ENCODE measurements at regions not wholly inside any gene's neighbourhood (a gene's known extent, or its start where the extent isn't known, plus 50 kb on each side); places are given as distances from the start of the nearest gene placed in this dataset.

DNA sequence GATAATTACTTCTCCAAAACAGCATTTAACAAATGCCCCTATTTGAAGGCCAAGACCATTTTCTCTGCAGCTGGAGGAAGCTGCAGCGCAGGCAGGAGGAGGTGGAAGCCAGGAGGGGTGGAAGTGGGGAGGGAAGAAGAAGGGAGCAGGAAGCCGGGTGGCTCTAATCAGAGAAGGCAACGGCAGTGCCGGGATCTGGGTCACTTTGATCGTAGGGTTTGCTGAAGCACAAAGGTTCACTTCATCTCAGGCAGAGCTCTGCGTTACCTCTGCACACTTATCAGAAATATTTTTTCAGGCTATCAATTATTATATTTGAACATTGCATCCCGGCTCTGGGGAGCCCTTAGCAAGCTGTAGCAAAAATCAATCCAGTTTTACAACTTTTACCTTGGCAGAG lies 315.8 kb upstream of the POU3F3 start:
- H3K27me3 ChIP-seq (ENCODE audit: control insufficient read depth in 2 of 2, insufficient read depth in 2 of 2, low read length in 2 of 2), result no peaks in the 10 kb centered on the region
- no peak for ATAC-seq
- CTCF ChIA-PET, result no interaction called here
- Mint-ChIP-seq H3K4me3 (no peak overlapping the region), H3K27me3 (peaks cover 0 to 15% (median 3%) of the 10 kb centered on the region in 5 donors), H3K9me3 (peaks cover 0 to 9% (median 0%) of the 10 kb centered on the region in 11 donors), H3K27ac (no peak overlapping the region), H3K4me1 (peaks cover 0 to 16% (median 5%) of the 10 kb centered on the region in 7 donors), H3K36me3 (no peaks in the 10 kb centered on the region)
- H3K4me3 ChIP-seq (ENCODE audit: low read length), result no peak overlapping the region
- no peaks in the 10 kb centered on the region for H3K4me1 ChIP-seq (ENCODE audit: control insufficient read depth in 2 of 2, insufficient read depth in 2 of 2, low read length in 2 of 2)
- no peaks in the 10 kb centered on the region for H3K36me3 ChIP-seq (ENCODE audit: control insufficient read depth in 2 of 3, insufficient read depth in 3 of 3, low read length in 3 of 3)
- H3K9me3 ChIP-seq (ENCODE audit: control insufficient read depth in 2 of 3, low read length in 3 of 3), result no peaks in the 10 kb centered on the region
- intact Hi-C loops (cut with micrococcal nuclease), result no loop called here
- DNase-seq, result no peak
- POLR2A ChIA-PET, result no interaction called here
- H3K27ac ChIP-seq (ENCODE audit: low read depth, low read length), result no peak overlapping the region

DNA sequence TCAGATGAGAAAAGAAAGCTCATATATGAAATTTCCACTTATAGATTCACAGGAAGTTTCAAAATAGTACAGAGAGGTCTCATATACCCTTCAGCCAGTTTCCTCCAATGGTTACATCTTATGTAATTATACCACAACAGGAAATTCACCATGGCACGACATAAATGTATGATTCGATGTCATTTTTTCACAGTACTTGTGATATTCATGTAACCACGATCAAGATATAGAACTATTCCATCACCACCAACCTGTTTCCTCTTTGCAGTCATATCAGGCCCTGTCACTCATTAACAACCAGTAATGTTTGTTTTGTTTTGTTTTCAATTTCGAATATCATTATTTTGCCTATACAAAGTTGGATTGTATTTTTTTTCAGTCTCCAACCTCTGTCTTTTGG lies 314.3 kb upstream of the POU3F3 start:
- ATAC-seq (peak; percentile 53), DNase-seq (peak in 1 of 9 donors; percentile 1)
- H3K27me3 ChIP-seq (ENCODE audit: control insufficient read depth in 2 of 2, insufficient read depth in 2 of 2, low read length in 2 of 2), result no peaks in the 10 kb centered on the region
- no peak overlapping the region for H3K27ac ChIP-seq (ENCODE audit: low read depth, low read length)
- H3K9me3 ChIP-seq (ENCODE audit: control insufficient read depth in 2 of 3, low read length in 3 of 3), result no peaks in the 10 kb centered on the region
- H3K36me3 Mint-ChIP-seq, result no peaks in the 10 kb centered on the region
- intact Hi-C loops (cut with micrococcal nuclease), result no loop called here
- H3K4me3 ChIP-seq (ENCODE audit: low read length), result no peak overlapping the region
- no peaks in the 10 kb centered on the region for H3K36me3 ChIP-seq (ENCODE audit: control insufficient read depth in 2 of 3, insufficient read depth in 3 of 3, low read length in 3 of 3)
- H3K4me1 ChIP-seq (ENCODE audit: control insufficient read depth in 2 of 2, insufficient read depth in 2 of 2, low read length in 2 of 2), result no peaks in the 10 kb centered on the region
- H3K27ac Mint-ChIP-seq, result peak overlapping the region in 1 of 9 donors; percentile 31
- H3K27me3 Mint-ChIP-seq, result peaks cover 0 to 20% (median 0%) of the 10 kb centered on the region in 5 donors
- peaks cover 0 to 16% (median 5%) of the 10 kb centered on the region in 7 donors for H3K4me1 Mint-ChIP-seq
- POLR2A ChIA-PET, result no interaction called here
- peaks cover 0 to 9% (median 0%) of the 10 kb centered on the region in 11 donors for H3K9me3 Mint-ChIP-seq
- CTCF ChIA-PET, result no interaction called here
- peak overlapping the region in 1 of 10 donors; percentile 24 for H3K4me3 Mint-ChIP-seq

DNA sequence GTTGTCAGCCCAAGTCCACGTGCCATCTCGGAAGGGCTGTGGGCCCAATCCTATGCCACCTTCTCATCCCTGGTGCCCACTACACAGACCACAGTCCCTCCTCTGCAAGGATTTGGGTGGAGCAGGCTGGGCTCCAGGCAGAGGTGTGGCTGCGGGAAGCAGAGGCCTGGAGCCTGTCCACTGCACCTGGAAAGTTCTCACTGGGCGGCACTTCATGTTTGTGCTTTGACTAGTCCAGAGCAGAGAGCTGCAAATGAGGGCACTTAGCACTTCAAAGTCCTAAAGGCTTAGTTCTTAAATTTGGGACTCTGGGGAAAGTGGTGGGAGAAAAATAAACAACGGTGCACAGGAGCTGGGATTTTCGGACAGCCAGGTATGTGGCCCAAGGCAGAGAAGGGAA lies 308.9 kb upstream of the POU3F3 start:
- Histone ChIP-seq H3K9me3 (ENCODE audit: control insufficient read depth in 2 of 3, low read length in 3 of 3) (no peaks in the 10 kb centered on the region), H3K27me3 (ENCODE audit: control insufficient read depth in 2 of 2, insufficient read depth in 2 of 2, low read length in 2 of 2) (no peaks in the 10 kb centered on the region), H3K27ac (ENCODE audit: low read depth, low read length) (no peak overlapping the region), H3K4me1 (ENCODE audit: control insufficient read depth in 2 of 2, insufficient read depth in 2 of 2, low read length in 2 of 2) (no peaks in the 10 kb centered on the region), H3K4me3 (ENCODE audit: low read length) (no peak overlapping the region), H3K36me3 (ENCODE audit: control insufficient read depth in 2 of 3, insufficient read depth in 3 of 3, low read length in 3 of 3) (no peaks in the 10 kb centered on the region)
- Mint-ChIP-seq H3K9me3 (peaks cover 0 to 5% (median 0%) of the 10 kb centered on the region in 11 donors), H3K27me3 (peaks cover 0 to 11% (median 0%) of the 10 kb centered on the region in 5 donors), H3K27ac (no peak overlapping the region), H3K4me1 (peaks cover 0 to 2% (median 0%) of the 10 kb centered on the region in 7 donors), H3K36me3 (no peaks in the 10 kb centered on the region), H3K4me3 (no peak overlapping the region)
- ChIA-PET POLR2A (no interaction called here), CTCF (no interaction called here)
- ATAC-seq (no peak), DNase-seq (no peak)
- intact Hi-C loops (cut with micrococcal nuclease), result no loop called here

DNA sequence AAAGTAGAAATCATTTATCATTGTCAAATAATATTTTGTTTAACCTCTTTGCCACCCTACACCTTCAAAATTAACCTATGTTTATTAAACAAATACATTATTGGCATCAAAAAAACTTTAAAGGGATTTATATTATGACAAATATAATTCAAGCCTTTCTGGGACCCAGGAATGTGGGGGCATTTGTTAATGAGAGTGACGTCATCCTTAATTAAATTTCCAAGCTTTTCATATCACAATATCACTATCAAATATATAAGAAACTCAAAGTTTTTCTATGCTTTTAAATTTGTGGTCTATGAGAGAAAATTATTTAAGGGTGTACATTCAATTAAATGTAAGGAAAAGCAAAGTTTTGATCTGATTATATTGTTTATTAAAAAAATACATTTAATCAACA lies 307.4 kb upstream of the POU3F3 start:
- POLR2A ChIA-PET, result no interaction called here
- intact Hi-C loops (cut with micrococcal nuclease), result no loop called here
- Histone ChIP-seq H3K4me1 (ENCODE audit: control insufficient read depth in 2 of 2, insufficient read depth in 2 of 2, low read length in 2 of 2) (no peaks in the 10 kb centered on the region), H3K36me3 (ENCODE audit: control insufficient read depth in 2 of 3, insufficient read depth in 3 of 3, low read length in 3 of 3) (no peaks in the 10 kb centered on the region), H3K4me3 (ENCODE audit: low read length) (no peak overlapping the region), H3K27me3 (ENCODE audit: control insufficient read depth in 2 of 2, insufficient read depth in 2 of 2, low read length in 2 of 2) (no peaks in the 10 kb centered on the region), H3K27ac (ENCODE audit: low read depth, low read length) (no peak overlapping the region), H3K9me3 (ENCODE audit: control insufficient read depth in 2 of 3, low read length in 3 of 3) (no peaks in the 10 kb centered on the region)
- H3K4me3 Mint-ChIP-seq, result no peak overlapping the region
- no peaks in the 10 kb centered on the region for H3K36me3 Mint-ChIP-seq
- no peak overlapping the region for H3K27ac Mint-ChIP-seq
- CTCF ChIA-PET, result no interaction called here
- DNase-seq, result no peak
- ATAC-seq, result no peak
- H3K9me3 Mint-ChIP-seq, result peaks cover 0 to 3% (median 0%) of the 10 kb centered on the region in 11 donors
- peaks cover 0 to 1% (median 0%) of the 10 kb centered on the region in 7 donors for H3K4me1 Mint-ChIP-seq
- peaks cover 0 to 11% (median 0%) of the 10 kb centered on the region in 5 donors for H3K27me3 Mint-ChIP-seq

DNA sequence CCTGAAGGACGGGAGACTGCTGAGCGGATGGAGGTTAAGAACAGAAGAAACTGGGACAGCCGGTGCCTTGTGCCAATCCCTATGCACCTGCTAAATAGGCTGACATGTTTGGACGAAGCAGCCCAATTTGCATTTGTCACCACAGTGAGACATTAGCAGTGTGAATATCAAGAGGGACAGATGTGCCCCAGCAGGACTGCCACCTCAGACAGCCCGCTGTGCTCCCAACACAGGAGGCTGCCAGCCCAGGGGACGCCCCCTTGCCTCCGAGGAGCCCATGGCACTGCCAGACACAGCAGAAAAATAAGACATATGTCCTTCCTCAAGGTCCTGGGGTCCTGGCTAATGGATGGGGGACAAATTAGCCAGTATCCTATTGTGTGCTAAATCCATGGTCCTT lies 306.7 kb upstream of the POU3F3 start:
- Histone ChIP-seq H3K9me3 (ENCODE audit: control insufficient read depth in 2 of 3, low read length in 3 of 3) (no peaks in the 10 kb centered on the region), H3K36me3 (ENCODE audit: control insufficient read depth in 2 of 3, insufficient read depth in 3 of 3, low read length in 3 of 3) (no peaks in the 10 kb centered on the region), H3K27me3 (ENCODE audit: control insufficient read depth in 2 of 2, insufficient read depth in 2 of 2, low read length in 2 of 2) (no peaks in the 10 kb centered on the region), H3K4me3 (ENCODE audit: low read length) (no peak overlapping the region), H3K4me1 (ENCODE audit: control insufficient read depth in 2 of 2, insufficient read depth in 2 of 2, low read length in 2 of 2) (no peaks in the 10 kb centered on the region), H3K27ac (ENCODE audit: low read depth, low read length) (no peak overlapping the region)
- H3K27me3 Mint-ChIP-seq, result peaks cover 0 to 8% (median 0%) of the 10 kb centered on the region in 5 donors
- no peak overlapping the region for H3K4me3 Mint-ChIP-seq
- peaks cover 0 to 1% (median 0%) of the 10 kb centered on the region in 7 donors for H3K4me1 Mint-ChIP-seq
- no peaks in the 10 kb centered on the region for H3K36me3 Mint-ChIP-seq
- intact Hi-C loops (cut with micrococcal nuclease), result no loop called here
- no peak for ATAC-seq
- peaks cover 0 to 3% (median 0%) of the 10 kb centered on the region in 11 donors for H3K9me3 Mint-ChIP-seq
- no peak overlapping the region for H3K27ac Mint-ChIP-seq
- DNase-seq, result no peak
- ChIA-PET CTCF (no interaction called here), POLR2A (no interaction called here)

DNA sequence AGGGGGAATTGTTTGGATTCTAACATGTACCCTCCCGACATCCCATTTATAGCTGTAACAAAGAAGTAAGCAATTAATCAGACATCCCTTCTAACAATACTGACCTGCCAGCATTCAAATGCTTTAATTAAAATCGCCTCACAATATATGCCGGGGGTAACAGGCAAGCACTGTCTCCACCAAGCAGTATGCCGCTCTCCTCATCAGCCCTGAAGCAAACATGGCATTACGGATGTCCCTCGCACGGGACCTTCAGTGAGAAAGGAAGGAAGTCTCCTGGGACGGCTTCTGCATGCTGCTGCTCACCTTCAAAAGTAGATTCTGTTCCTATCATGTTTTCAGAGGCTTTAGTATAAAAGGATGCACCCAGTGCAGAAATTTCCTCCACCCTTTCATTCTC lies 292.7 kb upstream of the POU3F3 start:
- Histone ChIP-seq H3K9me3 (ENCODE audit: control insufficient read depth in 2 of 3, low read length in 3 of 3) (no peaks in the 10 kb centered on the region), H3K4me3 (ENCODE audit: low read length) (no peak overlapping the region), H3K27me3 (ENCODE audit: control insufficient read depth in 2 of 2, insufficient read depth in 2 of 2, low read length in 2 of 2) (no peaks in the 10 kb centered on the region), H3K36me3 (ENCODE audit: control insufficient read depth in 2 of 3, insufficient read depth in 3 of 3, low read length in 3 of 3) (no peaks in the 10 kb centered on the region), H3K27ac (ENCODE audit: low read depth, low read length) (no peak overlapping the region), H3K4me1 (ENCODE audit: control insufficient read depth in 2 of 2, insufficient read depth in 2 of 2, low read length in 2 of 2) (no peaks in the 10 kb centered on the region)
- Mint-ChIP-seq H3K4me3 (no peak overlapping the region), H3K4me1 (no peaks in the 10 kb centered on the region), H3K9me3 (peaks cover 0 to 8% (median 0%) of the 10 kb centered on the region in 11 donors), H3K36me3 (peaks cover 0 to 4% (median 0%) of the 10 kb centered on the region in 5 donors), H3K27me3 (peaks cover 0 to 23% (median 7%) of the 10 kb centered on the region in 5 donors), H3K27ac (no peak overlapping the region)
- CTCF ChIA-PET, result no interaction called here
- intact Hi-C loops (cut with micrococcal nuclease), result no loop called here
- POLR2A ChIA-PET, result no interaction called here
- DNase-seq (no peak), ATAC-seq (no peak)

DNA sequence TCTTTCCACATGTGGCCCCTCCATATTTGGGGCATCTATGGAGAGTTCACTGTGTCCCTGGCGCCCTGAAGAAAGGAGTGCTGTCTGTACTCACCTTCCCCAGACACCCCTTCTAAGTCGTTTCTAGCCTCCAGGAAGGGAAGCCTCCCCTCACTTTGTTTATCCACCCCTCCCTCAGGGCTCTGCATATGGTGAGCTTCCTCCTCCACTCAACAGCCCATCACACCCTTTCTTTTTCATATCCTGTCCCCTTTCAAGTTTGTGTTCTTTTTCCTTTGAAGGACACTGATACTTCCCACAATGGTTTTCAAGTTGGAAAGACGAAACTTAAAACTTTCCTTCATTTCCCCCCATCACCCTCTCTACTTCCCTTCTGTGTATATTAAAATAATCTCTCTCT lies 291.4 kb upstream of the POU3F3 start:
- no peaks in the 10 kb centered on the region for H3K4me1 ChIP-seq (ENCODE audit: control insufficient read depth in 2 of 2, insufficient read depth in 2 of 2, low read length in 2 of 2)
- ChIA-PET POLR2A (no interaction called here), CTCF (no interaction called here)
- DNase-seq, result no peak
- no peaks in the 10 kb centered on the region for H3K27me3 ChIP-seq (ENCODE audit: control insufficient read depth in 2 of 2, insufficient read depth in 2 of 2, low read length in 2 of 2)
- H3K27ac Mint-ChIP-seq, result peak overlapping the region in 1 of 9 donors; percentile 37
- H3K9me3 Mint-ChIP-seq, result peaks cover 0 to 8% (median 0%) of the 10 kb centered on the region in 11 donors
- H3K4me3 ChIP-seq (ENCODE audit: low read length), result no peak overlapping the region
- H3K27ac ChIP-seq (ENCODE audit: low read depth, low read length), result no peak overlapping the region
- peaks cover 0 to 23% (median 7%) of the 10 kb centered on the region in 5 donors for H3K27me3 Mint-ChIP-seq
- H3K36me3 ChIP-seq (ENCODE audit: control insufficient read depth in 2 of 3, insufficient read depth in 3 of 3, low read length in 3 of 3), result no peaks in the 10 kb centered on the region
- intact Hi-C loops (cut with micrococcal nuclease), result no loop called here
- no peaks in the 10 kb centered on the region for H3K9me3 ChIP-seq (ENCODE audit: control insufficient read depth in 2 of 3, low read length in 3 of 3)
- no peaks in the 10 kb centered on the region for H3K36me3 Mint-ChIP-seq
- H3K4me1 Mint-ChIP-seq, result no peaks in the 10 kb centered on the region
- H3K4me3 Mint-ChIP-seq, result no peak overlapping the region
- no peak for ATAC-seq

All from naive thymus-derived CD4-positive, alpha-beta T cell (primary cell).